NCI-H748 treated with DMSO at 0.1 percent for 48 hours (cell line): ENCODE measurements at regions not wholly inside any gene's neighbourhood (a gene's known extent, or its start where the extent isn't known, plus 50 kb on each side); places are given as distances from the start of the nearest gene placed in this dataset.
"Not testable (repeated sequence)": the region's sequence is repeated elsewhere in the genome, so short reads cannot be mapped to it uniquely, and the experiment has no call there.

Experiments used
- DNase-seq: peaks from one replicate; lab custom pipeline; 2025; lab: John Stamatoyannopoulos, UW

DNA sequence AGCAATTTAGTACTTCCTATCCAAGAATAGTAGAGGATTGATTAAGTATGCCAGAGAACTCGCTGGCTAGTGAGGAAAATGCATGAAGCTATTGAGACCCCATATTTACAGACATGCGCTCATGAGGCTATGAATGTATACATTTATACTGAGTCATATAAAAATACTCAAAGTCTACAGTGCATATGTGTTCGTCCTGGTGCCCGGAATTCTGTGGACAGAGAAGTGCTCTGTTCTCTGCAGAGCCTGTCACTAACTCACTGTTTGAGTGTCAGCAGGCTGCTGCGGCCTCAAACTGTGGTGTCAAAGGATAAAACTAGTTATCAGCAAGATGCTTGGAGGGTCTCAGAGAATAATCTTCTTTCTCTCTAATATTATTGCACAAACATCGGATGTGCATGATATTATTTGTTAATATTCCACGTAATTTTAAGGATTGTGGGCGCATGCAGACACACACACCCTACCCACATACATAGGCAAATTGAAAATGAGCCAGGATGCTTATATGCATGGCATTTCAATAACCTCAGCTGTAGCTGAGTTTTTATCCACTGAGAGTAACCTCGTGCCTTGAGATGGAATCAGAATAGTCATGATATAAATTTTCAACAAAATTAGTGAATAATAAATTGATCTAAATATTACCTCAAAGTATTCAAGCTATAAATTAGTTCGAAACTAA lies 50.0 kb upstream of the TSC22D2 start:
- no peak for DNase-seq

DNA sequence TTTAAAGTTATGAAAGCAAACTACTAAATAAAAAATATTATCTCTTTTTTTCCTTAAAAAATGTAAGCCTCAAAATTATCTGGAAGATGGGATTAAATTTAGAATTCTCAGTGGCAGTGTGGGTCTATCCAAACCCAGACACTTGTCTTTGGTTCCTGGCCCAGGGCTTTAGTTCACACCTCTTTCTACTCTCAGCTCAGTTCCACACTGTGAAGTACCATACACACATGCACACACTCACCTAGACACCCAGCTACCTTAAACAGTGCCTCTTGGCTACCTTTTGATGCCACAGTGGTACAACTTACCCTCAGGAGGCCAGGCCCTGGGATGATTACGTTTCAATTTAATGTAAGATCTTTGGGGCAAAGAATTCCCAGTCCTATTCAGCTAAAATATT lies 51.0 kb upstream of the TSC22D2 start:
- no peak for DNase-seq

GRCh38 chr3:150355574-150355973 lies 52.5 kb upstream of the TSC22D2 start:
- DNase-seq: no peak

GRCh38 chr3:150352931-150353330 lies 55.2 kb upstream of the TSC22D2 start:
- DNase-seq: no peak

- DNase-seq: no peak
These were observed 56.7 kb upstream of the TSC22D2 start for GRCh38 chr3:150351398-150351797.

GRCh38 chr3:150349314-150350097 lies 58.6 kb upstream of the TSC22D2 start:
- DNase-seq: no peak

DNA sequence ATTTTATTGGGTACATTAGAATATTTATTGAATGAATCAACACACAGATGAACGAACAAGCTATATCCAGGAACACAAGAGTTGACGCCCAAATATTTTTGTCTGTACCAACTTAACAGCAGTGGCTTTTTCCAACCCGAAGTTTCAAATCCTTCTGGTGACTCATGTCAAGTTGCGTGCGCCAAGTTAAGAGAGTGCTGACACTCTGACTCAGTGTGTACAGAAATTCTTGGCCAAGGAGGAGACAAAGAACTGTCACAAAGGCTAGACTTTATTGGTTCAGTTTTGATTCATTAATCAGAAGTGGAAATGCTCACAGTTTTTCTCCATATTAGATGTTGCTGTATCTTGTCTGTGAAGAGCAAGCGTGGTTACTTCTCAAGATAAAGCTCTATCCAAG lies 59.6 kb upstream of the TSC22D2 start:
- DNase-seq: no peak

DNA sequence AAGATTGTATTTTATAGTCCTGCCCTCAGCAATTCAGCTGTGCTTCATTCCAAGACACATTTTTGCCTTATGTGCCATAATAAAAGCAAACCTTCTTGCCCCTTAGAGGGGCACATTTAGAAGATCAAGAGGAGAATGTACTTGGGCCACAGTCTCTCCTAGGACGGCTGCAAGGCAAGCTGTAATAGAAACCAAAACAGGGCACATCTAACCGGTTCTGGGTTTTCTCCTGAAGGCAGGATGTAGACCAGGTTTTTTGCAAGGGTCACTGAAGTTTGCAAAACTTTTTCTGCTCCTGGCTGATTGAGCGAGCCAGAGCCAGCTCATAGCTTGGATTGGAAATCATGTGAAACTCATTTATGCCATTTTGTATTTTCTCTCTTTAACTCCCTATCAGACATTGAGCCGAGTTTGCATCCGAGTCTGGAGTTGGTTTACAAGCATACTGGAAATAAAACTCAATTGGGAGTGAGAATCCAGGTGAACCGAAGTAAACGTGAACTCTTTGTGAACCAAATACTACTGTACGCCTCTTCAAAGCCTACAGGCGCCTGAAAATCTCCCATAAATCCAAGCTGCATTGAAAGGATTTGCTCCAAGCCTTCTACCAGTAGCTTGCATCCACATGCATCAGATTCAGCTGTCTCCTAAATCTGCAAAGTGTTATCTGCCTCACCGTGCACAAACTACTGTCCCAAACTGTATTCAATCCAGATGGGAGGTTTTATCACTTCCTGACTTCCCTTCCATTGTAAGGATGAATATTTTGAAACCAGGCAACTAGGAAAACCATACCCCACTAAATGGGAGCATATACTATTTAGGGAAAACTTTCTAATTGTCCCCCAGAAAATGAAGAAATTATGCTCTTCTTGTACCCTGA lies 60.9 kb upstream of the TSC22D2 start:
- no peak for DNase-seq

DNA sequence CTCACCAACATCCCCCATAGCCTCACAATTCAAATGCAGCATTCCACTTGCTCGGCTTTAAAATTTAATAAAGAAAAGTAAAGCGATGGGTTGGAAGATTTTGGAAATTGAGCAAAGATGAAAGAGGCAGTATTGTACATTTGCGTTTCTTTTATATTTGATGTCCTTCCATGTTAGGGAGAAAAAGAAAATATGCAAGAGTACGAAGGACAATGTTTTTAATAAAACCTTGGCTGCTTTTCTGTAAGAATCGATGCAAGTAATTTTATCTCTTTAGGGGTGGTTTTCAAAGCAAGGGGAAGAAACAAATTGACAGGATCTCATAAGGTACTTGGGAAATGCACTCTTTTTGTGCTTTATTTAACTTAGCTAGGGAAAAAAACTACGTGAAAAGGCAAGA lies 61.8 kb upstream of the TSC22D2 start:
- DNase-seq: no peak

- DNase-seq: no peak
These were observed 63.0 kb upstream of the TSC22D2 start for GRCh38 chr3:150345021-150345538.

- DNase-seq: no peak
These were observed 63.9 kb upstream of the TSC22D2 start for GRCh38 chr3:150344079-150344759.

DNA sequence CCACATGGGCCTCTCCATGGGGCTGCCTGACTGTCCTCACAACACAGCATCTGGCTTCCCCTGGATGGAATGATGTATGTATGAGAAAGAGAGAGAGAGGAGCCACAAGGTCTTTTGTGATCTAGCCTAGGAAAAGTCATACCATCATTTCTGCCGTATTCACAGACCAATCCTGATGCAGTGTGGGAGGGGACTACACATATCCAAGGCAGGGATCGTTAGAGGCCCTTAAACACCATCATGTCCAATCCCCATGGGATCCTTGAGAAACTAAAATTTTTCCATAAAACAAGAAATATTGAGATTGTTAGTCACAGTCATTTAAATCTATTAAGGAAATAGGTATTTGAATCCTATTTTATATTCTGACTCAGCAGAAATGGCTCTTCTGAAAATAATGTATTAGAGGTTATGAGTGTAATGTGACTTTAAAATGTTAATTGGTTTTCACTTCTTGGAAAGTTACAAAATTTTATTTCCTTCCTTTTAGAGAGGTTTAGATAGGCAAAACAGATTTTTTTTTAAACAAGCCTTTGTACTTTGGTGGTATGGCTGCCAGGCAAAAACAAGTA lies 65.1 kb upstream of the TSC22D2 start:
- DNase-seq: no peak

GRCh38 chr3:150341891-150342290 lies 66.2 kb upstream of the TSC22D2 start:
- DNase-seq: no peak

DNA sequence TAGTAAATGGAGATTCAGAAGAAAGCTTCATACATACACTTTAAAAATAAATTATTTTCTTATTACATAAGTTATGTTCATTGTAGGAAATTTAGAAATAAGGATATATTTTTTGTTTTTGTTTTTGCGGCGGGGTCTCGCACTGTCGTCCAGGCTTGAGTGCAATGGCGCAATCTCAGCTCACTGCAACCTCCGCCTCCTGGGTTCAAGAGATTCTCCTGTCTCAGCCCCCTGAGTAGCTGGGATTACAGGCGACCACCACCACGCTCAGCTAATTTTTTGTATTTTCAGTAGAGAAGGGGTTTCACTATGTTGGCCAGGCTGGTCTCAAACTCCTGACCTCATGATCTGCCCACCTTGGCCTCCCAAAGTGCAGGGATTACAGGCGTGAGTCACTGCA lies 71.7 kb upstream of the TSC22D2 start:
- DNase-seq: not testable (repeated sequence)

DNA sequence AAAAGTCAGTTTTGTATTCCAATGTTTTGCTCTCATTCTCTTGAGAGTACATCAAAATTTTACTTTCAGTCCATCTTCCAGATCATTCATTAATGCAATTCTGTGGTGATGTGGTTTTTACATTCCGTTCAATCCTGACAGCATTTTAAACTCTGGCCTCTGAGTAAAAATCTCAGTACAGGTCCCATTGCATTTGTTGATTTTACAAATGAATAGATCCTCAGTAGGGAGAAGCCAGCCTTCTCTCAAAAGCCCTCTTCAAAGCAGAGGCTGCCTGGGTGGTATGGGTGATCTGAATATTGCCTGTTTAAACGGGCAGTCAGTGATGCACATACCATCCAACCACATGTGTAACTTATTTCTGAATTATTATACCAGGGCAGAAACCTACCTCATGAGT lies 72.5 kb upstream of the TSC22D2 start:
- no peak for DNase-seq

DNA sequence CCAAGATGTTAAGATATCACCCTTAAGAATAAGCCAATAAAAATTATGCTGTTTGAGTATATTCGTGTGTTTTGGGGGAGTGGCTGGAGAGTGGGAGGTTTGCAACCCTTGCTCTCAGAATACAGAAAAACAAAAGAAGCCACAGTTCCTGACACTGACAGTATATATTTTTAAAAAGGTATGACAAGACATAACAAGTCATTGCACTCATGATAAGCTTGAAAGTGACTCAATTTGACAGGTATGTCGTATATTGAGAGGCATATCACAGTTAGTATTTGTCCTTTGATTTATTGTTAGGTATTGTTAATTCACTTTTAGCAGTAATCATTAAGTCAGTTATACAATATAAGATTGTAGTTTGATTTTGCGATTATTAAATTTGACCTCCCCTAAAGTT lies 73.1 kb upstream of the TSC22D2 start:
- DNase-seq: no peak

GRCh38 chr3:150333477-150333876 lies 74.6 kb upstream of the TSC22D2 start:
- no peak for DNase-seq

- DNase-seq: no peak
These were observed 76.0 kb upstream of the TSC22D2 start for GRCh38 chr3:150331978-150332568.

GRCh38 chr3:150330872-150331271 lies 77.2 kb upstream of the TSC22D2 start:
- DNase-seq: no peak

- no peak for DNase-seq
These were observed 77.9 kb upstream of the TSC22D2 start for GRCh38 chr3:150330174-150330573.

DNA sequence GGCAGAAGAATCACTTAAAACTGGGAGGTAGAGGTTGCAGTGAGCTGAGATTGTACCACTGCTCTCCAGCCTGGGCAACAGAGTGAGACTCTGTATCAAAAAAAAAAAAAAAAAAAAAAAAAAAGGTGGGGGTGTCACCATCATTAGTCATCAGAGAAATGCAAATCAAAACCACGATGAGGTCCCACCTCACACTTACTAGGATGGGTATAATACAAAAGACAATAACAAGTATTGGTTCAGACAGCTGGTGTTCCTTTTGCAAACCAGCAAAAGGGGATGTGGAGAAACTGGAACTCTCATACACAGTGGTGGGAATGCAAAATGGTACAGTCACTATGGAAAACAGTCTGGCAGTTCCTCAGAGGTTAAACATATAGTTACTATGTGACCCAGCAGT lies 78.7 kb upstream of the TSC22D2 start:
- DNase-seq: no peak
